H9 (cell line): ENCODE measurements at regions not wholly inside any gene's neighbourhood (a gene's known extent, or its start where the extent isn't known, plus 50 kb on each side); places are given as distances from the start of the nearest gene placed in this dataset.

Source experiments
- DNase-seq: peaks from one replicate; pipeline ENCODE4 v3.0.0-alpha.2; 2017
- H2AFZ ChIP-seq: one replicate; pipeline ENCODE4 v1.6.1; 2013; ENCODE audit warnings: mild to moderate bottlenecking, low read length, control low read depth, moderate library complexity
- H2AK5ac ChIP-seq: 2 replicates; pipeline ENCODE4 v1.6.1; 2013; ENCODE audit warnings: low read length, control low read depth, mixed read lengths; ENCODE audit not compliant: insufficient read length
- H2BK120ac ChIP-seq: one replicate; pipeline ENCODE4 v1.6.1; 2013; ENCODE audit warnings: low read depth, mild to moderate bottlenecking, low read length, control low read depth, inconsistent platforms; ENCODE audit not compliant: poor library complexity, severe bottlenecking
- H2BK12ac ChIP-seq: 2 replicates; pipeline ENCODE4 v1.6.1; 2013; ENCODE audit warnings: low read length, control low read depth, mixed read lengths, low read depth; ENCODE audit not compliant: insufficient read length
- H2BK15ac ChIP-seq: 2 replicates; pipeline ENCODE4 v1.6.1; 2013; ENCODE audit warnings: low read depth, low read length, control low read depth
- H2BK20ac ChIP-seq: one replicate; pipeline ENCODE4 v1.6.1; 2013; ENCODE audit warnings: low read depth, mild to moderate bottlenecking, low read length, control low read depth, inconsistent platforms; ENCODE audit not compliant: poor library complexity, severe bottlenecking
- H2BK5ac ChIP-seq: 2 replicates; pipeline ENCODE4 v1.6.1; 2013; ENCODE audit warnings: low read length, control low read depth, mixed read lengths; ENCODE audit not compliant: insufficient read length
- H3K14ac ChIP-seq: 2 replicates; pipeline ENCODE4 v1.6.1; 2013; ENCODE audit warnings: low read length, control low read depth; ENCODE audit not compliant: insufficient read depth
- H3K18ac ChIP-seq: 2 replicates; pipeline ENCODE4 v1.6.1; 2013; ENCODE audit warnings: low read depth, mild to moderate bottlenecking, mixed read lengths, low read length, control low read depth; ENCODE audit not compliant: insufficient read length
- H3K23ac ChIP-seq: 2 replicates; pipeline ENCODE4 v1.6.1; 2013; ENCODE audit warnings: low read length, control low read depth, mixed read lengths, low read depth; ENCODE audit not compliant: insufficient read length
- H3K23me2 ChIP-seq: 2 replicates; pipeline ENCODE4 v1.6.1; 2013; ENCODE audit warnings: low read depth, mild to moderate bottlenecking, mixed read lengths, low read length, control low read depth; ENCODE audit not compliant: insufficient read length, poor library complexity, severe bottlenecking
- H3K27ac ChIP-seq: 2 replicates; pipeline ENCODE4 v1.5.1; 2013; ENCODE audit warnings: low read length, control low read depth, mixed read lengths, low read depth; ENCODE audit not compliant: insufficient read length
- H3K27me3 ChIP-seq: 2 replicates; pipeline ENCODE4 v1.6.1; 2013; ENCODE audit warnings: low read length, control low read depth, inconsistent platforms; ENCODE audit not compliant: insufficient read depth
- H3K4ac ChIP-seq: 2 replicates; pipeline ENCODE4 v1.6.1; 2013; ENCODE audit warnings: low read depth, mild to moderate bottlenecking, control low read depth, inconsistent platforms, low read length, moderate library complexity
- H3K4me1 ChIP-seq: 2 replicates; pipeline ENCODE4 v1.6.1; 2013; ENCODE audit warnings: low read length, control low read depth, inconsistent platforms; ENCODE audit not compliant: insufficient read depth
- H3K4me2 ChIP-seq: 2 replicates; pipeline ENCODE4 v1.6.1; 2013; ENCODE audit warnings: low read length, control low read depth, mixed read lengths; ENCODE audit not compliant: insufficient read length, insufficient read depth
- H3K56ac ChIP-seq: 2 replicates; pipeline ENCODE4 v1.6.1; 2013; ENCODE audit warnings: low read depth, mild to moderate bottlenecking, mixed read lengths, low read length, control low read depth; ENCODE audit not compliant: insufficient read length
- H3K79me1 ChIP-seq: 2 replicates; pipeline ENCODE4 v1.6.1; 2013; ENCODE audit warnings: low read depth, mild to moderate bottlenecking, moderate library complexity, low read length, control low read depth, inconsistent platforms; ENCODE audit not compliant: insufficient read depth, poor library complexity, severe bottlenecking
- H3K79me2 ChIP-seq: 2 replicates; pipeline ENCODE4 v1.6.1; 2013; ENCODE audit warnings: low read length, control low read depth, inconsistent platforms; ENCODE audit not compliant: insufficient read depth
- H3K9ac ChIP-seq: 2 replicates; pipeline ENCODE4 v1.6.1; 2013; ENCODE audit warnings: low read length, control low read depth, mixed read lengths; ENCODE audit not compliant: insufficient read length; ENCODE audit errors: extremely low read depth
- H3K9me3 ChIP-seq: one replicate; pipeline ENCODE4 v1.6.1; 2013; ENCODE audit warnings: low read depth, low read length, inconsistent platforms; ENCODE audit not compliant: control insufficient read depth
- H3T11ph ChIP-seq: one replicate; pipeline ENCODE4 v1.6.1; 2013; ENCODE audit warnings: mild to moderate bottlenecking, low read length, control low read depth, inconsistent platforms
- H4K20me1 ChIP-seq: one replicate; pipeline ENCODE4 v1.6.1; 2013; ENCODE audit not compliant: control insufficient read depth, insufficient read length, insufficient read depth
- H4K5ac ChIP-seq: 2 replicates; pipeline ENCODE4 v1.6.1; 2013; ENCODE audit warnings: low read depth, mild to moderate bottlenecking, mixed read lengths, low read length, control low read depth; ENCODE audit not compliant: insufficient read length
- H4K8ac ChIP-seq: replicated peaks from 2 replicates; pipeline ENCODE4 v1.6.1; 2013; ENCODE audit warnings: low read length, control low read depth, mixed read lengths, low read depth; ENCODE audit not compliant: insufficient read length
- H4K91ac ChIP-seq: 2 replicates; pipeline ENCODE4 v1.6.1; 2013; ENCODE audit warnings: low read depth, mild to moderate bottlenecking, moderate library complexity, mixed read lengths, low read length, control low read depth; ENCODE audit not compliant: insufficient read length
- H3K27ac Mint-ChIP-seq, 3 experiments: 2 replicates in 2 of 3; 3 replicates in 1 of 3; pipeline ENCODE4 v1.8.0; 2020 to 2021; ENCODE audit warnings: mixed read lengths in 3 of 3, mild to moderate bottlenecking in 1 of 3, moderate library complexity in 1 of 3
- H3K27me3 Mint-ChIP-seq: 2 replicates; pipeline ENCODE4 v1.8.0; 2021; ENCODE audit warnings: low read depth, mild to moderate bottlenecking, moderate library complexity, mixed read lengths
- H3K36me3 Mint-ChIP-seq, 3 experiments: 2 replicates in 2 of 3; 3 replicates in 1 of 3; pipeline ENCODE4 v1.8.0; 2020 to 2021; ENCODE audit warnings: low read depth in 3 of 3, mixed read lengths in 3 of 3; ENCODE audit not compliant: insufficient read depth in 1 of 3
- H3K4me1 Mint-ChIP-seq, 2 experiments: 2 replicates each; pipeline ENCODE4 v1.8.0; 2020; ENCODE audit warnings: mixed read lengths in 2 of 2
- H3K4me3 Mint-ChIP-seq, 2 experiments: 2 replicates in 1 of 2; 3 replicates in 1 of 2; pipeline ENCODE4 v1.8.0; 2020 to 2021; ENCODE audit warnings: mild to moderate bottlenecking in 2 of 2, mixed read lengths in 2 of 2, moderate library complexity in 1 of 2
- H3K9me3 Mint-ChIP-seq, 2 experiments: 2 replicates in 1 of 2; 3 replicates in 1 of 2; pipeline ENCODE4 v1.8.0; 2020; ENCODE audit warnings: mild to moderate bottlenecking in 2 of 2, mixed read lengths in 2 of 2, moderate library complexity in 1 of 2
- CTCF ChIP-seq: fragments of 200-600 bp; sonication (generic); conservative IDR thresholded peaks from 3 replicates; pipeline ENCODE4 v1.8.0; 2021; ENCODE audit warnings: antibody characterized with exemption, mild to moderate bottlenecking
- WGBS: extraction: QIAGEN DNeasy Blood & Tissue Kit; methylation state at CpG from one replicate; pipeline ENCODE4 v1.1.7; 2013; ENCODE audit warnings: missing lambda C conversion rate, low lambda C conversion rate, mixed read lengths; ENCODE audit not compliant: insufficient read length; ENCODE audit errors: extremely low coverage; 5-methylcytosine and 5-hydroxymethylcytosine counted together

- no peak overlapping the region for H2BK15ac ChIP-seq
- H3K79me1 ChIP-seq: no peaks in the 10 kb centered on the region
- no peaks in the 10 kb centered on the region for H3K27me3 ChIP-seq
- H3K14ac ChIP-seq: no peak overlapping the region
- no peaks in the 10 kb centered on the region for H3K23me2 ChIP-seq
- no peak overlapping the region for H2BK12ac ChIP-seq
- Mint-ChIP-seq H3K27ac (no peak overlapping the region), H3K9me3 (no peaks in the 10 kb centered on the region), H3K27me3 (no peaks in the 10 kb centered on the region), H3K4me1 (peaks cover 5 to 10% of the 10 kb centered on the region in 2 experiments), H3K4me3 (no peak overlapping the region), H3K36me3 (no peaks in the 10 kb centered on the region)
- no peak overlapping the region for H3K27ac ChIP-seq
- H2AK5ac ChIP-seq: no peak overlapping the region
- WGBS: no CpG with 5 or more reads among the region's 3 CpGs
- no peaks in the 10 kb centered on the region for H4K20me1 ChIP-seq
- no peak overlapping the region for H3K4ac ChIP-seq
- H2BK20ac ChIP-seq: no peak overlapping the region
- no peak overlapping the region for H3K18ac ChIP-seq
- H4K5ac ChIP-seq: no peak overlapping the region
- H4K91ac ChIP-seq: no peak overlapping the region
- no peaks in the 10 kb centered on the region for H3K9me3 ChIP-seq
- H3T11ph ChIP-seq: no peak overlapping the region
- H2BK120ac ChIP-seq: no peak overlapping the region
- no peak overlapping the region for H2BK5ac ChIP-seq
- H2AFZ ChIP-seq: no peak overlapping the region
- no peaks in the 10 kb centered on the region for H3K79me2 ChIP-seq
- peaks cover 2% of the 10 kb centered on the region; the same call in 1 of the 2 replicates for H3K4me1 ChIP-seq
- TF ChIP-seq CTCF: no peak
- no peak overlapping the region for H3K23ac ChIP-seq
- no peak for DNase-seq
- H3K4me2 ChIP-seq: no peak overlapping the region
- H3K9ac ChIP-seq: no peak overlapping the region
- H4K8ac ChIP-seq: no peak overlapping the region
- H3K56ac ChIP-seq: no peak overlapping the region
Measured at GRCh38 chr16:73874324-73874723, 422.3 kb upstream of the PSMD7 start.
